ENCODE measurements at regions not wholly inside any gene's neighbourhood (a gene's known extent, or its start where the extent isn't known, plus 50 kb on each side); places are given as distances from the start of the nearest gene placed in this dataset.
"Not testable (repeated sequence)": the region's sequence is repeated elsewhere in the genome, so short reads cannot be mapped to it uniquely, and the experiment has no call there.

DNA sequence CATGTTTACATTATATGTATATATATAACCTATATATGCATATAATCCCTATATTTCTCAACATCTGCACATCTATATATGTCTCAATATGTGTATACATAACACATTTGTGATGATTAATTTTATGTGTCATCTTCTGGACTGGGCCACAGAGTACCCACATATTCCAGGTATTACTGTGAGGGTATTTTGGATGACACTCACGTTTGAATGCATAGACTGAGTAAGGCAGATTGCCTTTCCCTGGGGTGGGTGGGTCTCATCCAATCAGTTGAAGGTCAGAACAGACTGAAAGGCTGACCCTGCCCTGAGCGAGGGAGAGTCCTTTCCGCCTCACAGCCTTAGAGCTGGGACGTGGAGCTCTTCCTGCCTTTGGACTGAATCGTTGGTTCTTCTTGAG is 295.2 kb upstream of the PFKP start:
- Histone ChIP-seq H3K4me1 (no peaks in the 10 kb centered on the region), H3K9me3 (no peaks in the 10 kb centered on the region), H3K27ac (no peak overlapping the region), H3K4me3 (no peak overlapping the region), H3K36me3 (no peaks in the 10 kb centered on the region), H3K27me3 (peaks cover 0 to 14% (median 0%) of the 10 kb centered on the region in 3 donors)
- intact Hi-C loops (cut with DNase I), result no loop called here
- no peak for TF ChIP-seq POLR2A (IDR thresholded peaks at IDR 0.05)
- 87 to 88% methylated on average over 5 of the region's 5 CpGs for WGBS, 2 donors
- DNase-seq, result no peak

DNA sequence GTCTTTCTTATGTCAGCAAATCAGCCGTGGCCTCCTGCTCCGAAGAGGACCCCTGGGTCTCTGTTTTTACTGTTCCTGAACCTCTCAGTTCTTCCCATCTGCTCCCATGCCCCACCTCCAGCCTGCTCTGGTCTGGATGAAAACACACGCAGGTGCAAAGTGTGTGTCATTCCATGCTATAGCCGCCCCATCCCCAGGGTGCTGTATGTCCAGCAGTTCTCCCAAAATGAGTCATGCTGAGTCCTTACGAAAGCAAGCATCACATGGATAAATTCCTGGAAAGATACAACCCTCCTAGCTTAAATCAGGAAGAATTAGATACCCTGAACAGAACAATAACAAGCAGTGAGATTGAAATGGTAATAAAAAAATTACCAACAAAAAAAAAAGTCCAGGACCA is 300.1 kb upstream of the PFKP start:
- WGBS, 2 donors, result 73 to 84% methylated on average over 5 of the region's 5 CpGs
- H3K36me3 ChIP-seq; H3K4me3 ChIP-seq; H3K27me3 ChIP-seq; H3K27ac ChIP-seq; intact Hi-C loops (cut with DNase I); H3K4me1 ChIP-seq; DNase-seq; H3K9me3 ChIP-seq: not testable (repeated sequence)

DNA sequence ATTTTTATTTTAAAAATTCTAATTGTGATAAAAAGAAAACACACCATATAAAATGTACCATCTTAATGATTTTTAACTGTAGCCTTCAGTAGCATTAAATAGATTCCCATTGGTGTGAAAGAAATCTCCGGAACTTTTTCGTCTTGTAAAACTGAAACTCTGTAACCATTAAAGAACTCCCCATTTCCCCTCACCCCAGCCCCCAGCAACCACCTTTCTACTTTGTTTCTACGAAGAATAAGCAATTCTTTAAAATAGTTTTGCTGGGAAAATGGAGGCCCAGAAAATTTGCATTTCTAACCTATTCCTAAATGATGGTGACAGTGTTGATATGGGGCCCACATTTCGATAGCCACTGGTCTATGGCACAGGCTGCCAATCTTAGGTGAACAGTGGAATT is 305.4 kb upstream of the PFKP start:
- Histone ChIP-seq H3K9me3 (peaks cover 0 to 2% (median 0%) of the 10 kb centered on the region in 4 donors), H3K27ac (no peak overlapping the region), H3K27me3 (no peaks in the 10 kb centered on the region), H3K4me3 (no peak overlapping the region), H3K4me1 (no peaks in the 10 kb centered on the region), H3K36me3 (no peaks in the 10 kb centered on the region)
- TF ChIP-seq EP300 (IDR thresholded peaks at IDR 0.05) (no peak), POLR2A (IDR thresholded peaks at IDR 0.05) (no peak), POLR2AphosphoS5 (IDR thresholded peaks at IDR 0.05) (no peak)
- TF ChIP-seq, protein P1, sequence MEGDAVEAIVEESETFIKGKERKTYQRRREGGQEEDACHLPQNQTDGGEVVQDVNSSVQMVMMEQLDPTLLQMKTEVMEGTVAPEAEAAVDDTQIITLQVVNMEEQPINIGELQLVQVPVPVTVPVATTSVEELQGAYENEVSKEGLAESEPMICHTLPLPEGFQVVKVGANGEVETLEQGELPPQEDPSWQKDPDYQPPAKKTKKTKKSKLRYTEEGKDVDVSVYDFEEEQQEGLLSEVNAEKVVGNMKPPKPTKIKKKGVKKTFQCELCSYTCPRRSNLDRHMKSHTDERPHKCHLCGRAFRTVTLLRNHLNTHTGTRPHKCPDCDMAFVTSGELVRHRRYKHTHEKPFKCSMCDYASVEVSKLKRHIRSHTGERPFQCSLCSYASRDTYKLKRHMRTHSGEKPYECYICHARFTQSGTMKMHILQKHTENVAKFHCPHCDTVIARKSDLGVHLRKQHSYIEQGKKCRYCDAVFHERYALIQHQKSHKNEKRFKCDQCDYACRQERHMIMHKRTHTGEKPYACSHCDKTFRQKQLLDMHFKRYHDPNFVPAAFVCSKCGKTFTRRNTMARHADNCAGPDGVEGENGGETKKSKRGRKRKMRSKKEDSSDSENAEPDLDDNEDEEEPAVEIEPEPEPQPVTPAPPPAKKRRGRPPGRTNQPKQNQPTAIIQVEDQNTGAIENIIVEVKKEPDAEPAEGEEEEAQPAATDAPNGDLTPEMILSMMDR (IDR thresholded peaks at IDR 0.05), result no peak
- intact Hi-C loops (cut with DNase I), result no loop called here
- WGBS, 2 donors, result 77 to 83% methylated on average over 4 of the region's 4 CpGs
- DNase-seq, result no peak

DNA sequence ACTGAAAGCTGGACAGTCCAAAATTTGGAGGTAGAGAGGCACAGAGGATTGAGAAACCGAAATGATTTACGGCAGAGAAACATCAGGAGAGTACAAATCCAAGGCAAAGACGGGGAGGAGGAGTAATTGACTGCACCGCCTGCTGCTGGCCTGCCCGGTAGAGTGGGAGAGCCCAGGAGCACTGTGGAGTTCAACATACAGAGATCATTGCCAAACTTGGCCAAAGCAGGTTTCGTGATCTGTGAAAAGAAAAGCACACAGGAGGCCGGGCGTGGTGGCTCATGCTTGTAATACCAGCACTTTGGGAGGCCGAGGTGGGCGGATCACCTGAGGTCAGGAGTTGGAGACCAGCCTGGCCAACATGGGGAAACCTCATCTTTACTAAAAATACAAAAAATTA is 306.0 kb upstream of the PFKP start:
- Histone ChIP-seq H3K4me3 (no peak overlapping the region), H3K27me3 (no peaks in the 10 kb centered on the region), H3K4me1 (no peaks in the 10 kb centered on the region), H3K9me3 (peaks cover 0 to 2% (median 0%) of the 10 kb centered on the region in 4 donors), H3K27ac (no peak overlapping the region), H3K36me3 (no peaks in the 10 kb centered on the region)
- TF ChIP-seq POLR2A (IDR thresholded peaks at IDR 0.05) (no peak), POLR2AphosphoS5 (IDR thresholded peaks at IDR 0.05) (no peak), EP300 (IDR thresholded peaks at IDR 0.05) (no peak)
- TF ChIP-seq, protein P1 (IDR thresholded peaks at IDR 0.05), result no peak
- DNase-seq, result no peak
- intact Hi-C loops (cut with DNase I), result no loop called here
- WGBS, 2 donors, result 85 to 90% methylated on average over 10 of the region's 10 CpGs

DNA sequence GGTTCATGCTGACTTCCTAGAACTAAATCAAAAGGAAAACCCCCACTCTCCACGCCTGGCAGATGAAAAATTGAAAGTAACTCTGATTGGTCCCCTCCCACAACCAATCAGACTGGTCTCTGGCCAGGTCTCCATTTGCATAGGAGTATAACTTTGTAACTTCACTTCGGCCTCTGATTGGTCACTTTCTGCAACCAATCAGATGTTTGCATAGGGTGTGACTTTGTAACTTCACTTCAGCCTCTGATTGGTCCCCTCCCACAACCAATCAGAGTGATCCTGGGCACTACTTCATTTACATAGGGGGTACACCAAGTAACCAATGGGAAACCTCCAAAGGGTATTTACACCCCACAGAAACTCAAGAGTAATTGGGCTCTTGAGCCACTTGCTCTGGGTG is 306.6 kb upstream of the PFKP start:
- Histone ChIP-seq H3K4me1 (no peaks in the 10 kb centered on the region), H3K27me3 (no peaks in the 10 kb centered on the region), H3K27ac (no peak overlapping the region), H3K9me3 (peaks cover 0 to 2% (median 0%) of the 10 kb centered on the region in 4 donors), H3K36me3 (no peaks in the 10 kb centered on the region), H3K4me3 (no peak overlapping the region)
- 64 to 77% methylated on average over 2 of the region's 2 CpGs for WGBS, 2 donors
- no peak for DNase-seq
- intact Hi-C loops (cut with DNase I), result no loop called here
- TF ChIP-seq POLR2AphosphoS5 (IDR thresholded peaks at IDR 0.05), result no peak
- TF ChIP-seq, protein P1 (IDR thresholded peaks at IDR 0.05), result no peak
- no peak for TF ChIP-seq EP300 (IDR thresholded peaks at IDR 0.05)
- TF ChIP-seq POLR2A (IDR thresholded peaks at IDR 0.05), result no peak

DNA sequence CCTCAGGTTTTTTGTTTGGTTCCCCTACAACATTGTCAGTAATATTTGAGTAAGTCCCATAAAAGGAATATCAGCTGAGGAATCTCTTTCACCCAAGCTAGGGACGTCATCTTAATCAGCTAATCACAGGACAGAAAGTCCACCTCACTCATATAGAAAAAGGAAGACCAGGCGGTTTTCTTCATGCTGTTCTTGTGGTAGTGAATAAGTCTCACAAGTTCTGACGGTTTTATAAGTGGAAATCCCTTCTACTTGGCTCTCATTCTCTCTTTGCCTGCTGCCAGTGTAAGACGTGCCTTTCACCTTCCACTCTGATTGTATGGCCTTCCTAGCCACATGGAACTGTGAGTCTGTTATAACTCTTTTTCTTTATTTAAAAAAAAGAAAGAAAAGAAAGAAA is 308.1 kb upstream of the PFKP start:
- H3K27me3 ChIP-seq, result no peaks in the 10 kb centered on the region
- no peak overlapping the region for H3K4me3 ChIP-seq
- 41 to 52% methylated on average over 4 of the region's 4 CpGs for WGBS, 2 donors
- intact Hi-C loops (cut with DNase I), result no loop called here
- no peak overlapping the region for H3K27ac ChIP-seq
- no peaks in the 10 kb centered on the region for H3K4me1 ChIP-seq
- H3K36me3 ChIP-seq, result no peaks in the 10 kb centered on the region
- TF ChIP-seq EP300 (IDR thresholded peaks at IDR 0.05) (no peak), POLR2AphosphoS5 (IDR thresholded peaks at IDR 0.05) (no peak)
- no peak for DNase-seq
- peaks cover 0 to 2% (median 0%) of the 10 kb centered on the region in 4 donors for H3K9me3 ChIP-seq

All from sigmoid colon (tissue), 6 donors.